AG20443 (cell line): ENCODE measurements at regions not wholly inside any gene's neighbourhood (a gene's known extent, or its start where the extent isn't known, plus 50 kb on each side); places are given as distances from the start of the nearest gene placed in this dataset.

Experiments used
- DNase-seq: peaks from one replicate; pipeline ENCODE4 v3.0.0; 2012; ENCODE audit warnings: low spot score, mixed read lengths

- DNase-seq: no peak
Observed at GRCh38 chr10:3691482-3691881, 93.5 kb downstream of the KLF6 start.

DNA sequence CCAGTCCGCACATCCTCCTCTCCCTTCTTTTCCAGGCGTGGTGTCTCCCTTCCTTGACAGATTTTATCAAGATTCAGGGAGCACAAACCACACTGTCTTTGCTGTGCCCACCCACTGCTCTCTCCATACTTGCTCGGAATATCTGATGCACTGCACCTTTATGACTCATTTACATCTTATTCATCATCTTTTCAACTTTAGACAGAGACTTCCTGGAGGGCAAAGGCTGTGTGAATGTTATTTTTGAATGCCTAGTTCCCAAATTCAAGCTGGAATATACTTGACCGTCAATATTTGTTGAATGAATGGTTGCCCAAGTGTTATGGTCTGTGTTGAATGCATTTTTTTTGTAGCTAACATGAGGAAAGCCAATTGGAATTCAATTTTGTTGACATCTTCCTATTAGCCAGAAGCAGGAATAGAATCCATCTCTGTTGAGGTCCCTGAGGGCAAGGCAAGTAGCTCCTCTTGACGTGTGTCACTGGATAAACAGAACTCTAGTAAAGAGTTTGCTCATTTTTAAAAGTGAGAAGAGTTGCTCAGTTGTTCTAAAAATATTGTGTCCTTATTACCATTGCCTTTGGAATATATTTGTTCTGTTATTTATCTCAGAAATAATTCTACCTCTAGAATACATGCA lies 95.0 kb downstream of the KLF6 start:
- no peak for DNase-seq

GRCh38 chr10:3687510-3688081 lies 97.4 kb downstream of the KLF6 start:
- DNase-seq: peak; percentile 42

GRCh38 chr10:3685384-3685783 lies 99.6 kb downstream of the KLF6 start:
- no peak for DNase-seq

GRCh38 chr10:3684891-3685290 lies 100.1 kb downstream of the KLF6 start:
- no peak for DNase-seq

DNA sequence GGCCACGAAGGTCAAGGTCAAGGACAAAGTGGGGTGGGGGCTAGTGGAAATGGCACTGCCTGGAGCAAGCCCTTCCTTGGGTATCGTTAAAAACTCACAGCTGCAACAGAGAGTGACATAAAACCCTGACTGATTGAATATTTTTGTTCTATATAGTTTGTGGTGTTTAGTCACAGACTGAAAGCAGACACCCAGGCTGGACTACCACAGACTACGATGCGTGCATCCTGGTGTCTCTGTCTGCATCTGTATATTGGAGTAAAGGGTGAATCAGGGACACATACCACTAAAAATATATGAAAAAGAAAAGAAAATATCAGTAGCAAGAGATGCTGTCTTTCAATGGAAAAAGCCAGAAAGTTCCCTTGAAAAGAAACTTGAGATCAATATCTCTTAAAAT lies 101.4 kb downstream of the KLF6 start:
- no peak for DNase-seq

DNA sequence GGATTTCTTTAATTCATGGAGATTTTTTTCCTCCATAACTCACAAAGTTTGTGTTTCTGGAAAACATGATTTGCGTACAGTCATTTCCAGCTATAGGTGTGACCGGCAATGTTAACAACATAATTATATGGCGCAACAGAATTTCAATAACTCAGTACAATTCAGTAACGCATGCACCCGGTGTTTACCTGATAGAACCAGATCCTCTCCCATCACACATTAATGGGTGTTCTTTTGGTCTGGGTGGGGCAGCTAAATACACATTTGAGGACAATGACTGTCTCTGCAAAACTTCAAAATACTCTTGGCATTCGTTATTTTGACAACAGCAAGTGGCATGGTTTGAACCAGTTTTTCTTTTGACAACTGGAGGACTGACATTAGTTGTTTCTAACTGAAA lies 102.3 kb downstream of the KLF6 start:
- no peak for DNase-seq

DNA sequence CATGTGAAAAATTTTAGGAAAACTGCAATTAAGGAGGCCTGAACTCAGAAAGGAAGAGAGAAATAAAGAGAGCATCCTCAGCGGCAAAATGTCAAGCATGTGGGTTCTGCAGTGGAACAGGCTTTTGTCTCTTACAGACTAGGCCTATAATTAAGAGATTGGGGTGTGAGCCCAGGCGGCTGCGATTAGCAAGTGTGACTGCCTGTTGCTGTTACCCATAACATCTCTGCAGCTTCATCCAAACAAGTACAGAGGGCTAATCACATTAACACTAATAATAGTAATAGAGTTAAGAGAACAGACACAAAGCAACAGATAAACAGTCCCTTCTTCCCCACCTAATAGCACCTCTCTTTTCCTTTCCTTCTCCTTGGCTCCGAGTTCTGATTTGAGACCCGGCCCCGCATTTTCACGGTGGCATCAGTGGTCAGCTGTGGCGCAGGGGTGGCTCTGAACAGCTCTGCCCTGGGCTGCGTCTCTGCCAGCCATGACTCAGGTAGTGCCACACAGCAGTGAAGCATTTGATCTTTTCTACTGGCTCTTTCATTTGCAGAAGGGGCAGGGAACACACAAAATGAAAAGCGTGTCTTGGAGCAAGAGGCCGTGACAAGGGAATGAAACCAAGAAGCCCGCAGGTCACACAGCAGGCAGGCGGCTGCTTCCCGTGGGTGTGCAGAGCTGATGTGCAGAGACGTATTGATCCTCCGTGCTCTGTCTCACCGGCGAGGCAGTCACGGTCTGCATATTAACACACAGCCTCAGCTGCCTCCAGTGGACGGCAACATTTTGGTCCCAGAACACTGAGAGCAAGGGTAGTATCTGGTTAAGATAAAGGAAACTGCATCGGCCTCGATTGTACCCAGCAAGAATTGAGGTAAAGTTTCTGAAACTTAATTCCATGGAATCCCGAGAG lies 103.1 kb downstream of the KLF6 start:
- DNase-seq: no peak

GRCh38 chr10:3679950-3680629 lies 104.9 kb downstream of the KLF6 start:
- DNase-seq: no peak

DNA sequence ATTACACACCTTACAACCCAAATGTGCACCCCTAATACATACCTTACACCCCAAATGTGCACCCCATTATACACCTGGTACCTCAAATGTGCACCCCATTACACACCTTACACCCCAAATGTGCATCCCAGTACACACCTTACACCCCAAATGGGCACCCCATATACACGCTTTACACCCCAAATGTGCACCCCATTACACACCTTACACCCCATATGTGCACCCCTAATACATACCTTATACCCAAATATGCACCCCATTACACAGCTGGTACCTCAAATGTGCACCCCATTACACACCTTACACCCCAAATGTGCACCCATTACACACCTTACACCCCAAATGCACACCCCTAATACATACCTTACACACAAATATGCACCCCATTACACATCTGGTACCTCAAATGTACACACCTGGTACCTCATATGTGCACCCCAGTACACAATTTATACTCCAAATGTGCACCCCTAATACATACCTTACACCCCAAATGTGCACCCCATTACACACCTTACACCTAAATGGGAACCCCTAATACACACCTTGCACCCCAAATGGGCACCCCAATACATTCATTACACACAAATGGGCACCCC lies 106.3 kb downstream of the KLF6 start:
- no peak for DNase-seq

DNA sequence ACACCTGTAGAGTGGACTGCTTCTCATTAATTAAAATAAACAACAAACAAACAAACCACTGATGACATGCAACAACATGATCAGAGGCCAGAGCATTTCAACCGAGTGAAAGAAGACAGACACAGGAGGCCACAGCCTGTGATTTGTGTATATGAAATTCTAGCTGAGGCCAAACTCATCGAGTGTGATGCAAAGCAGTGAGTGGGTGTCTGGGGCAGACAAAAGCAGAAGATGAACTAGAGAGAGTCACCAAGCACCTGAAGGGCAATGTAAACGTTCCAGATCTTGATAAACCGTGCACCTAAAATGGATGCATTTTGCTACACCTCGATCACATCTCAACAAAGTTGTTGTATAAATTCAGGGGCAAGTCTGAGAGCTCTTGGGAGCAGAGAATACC lies 108.4 kb downstream of the KLF6 start:
- DNase-seq: no peak

GRCh38 chr10:3672220-3672619 lies 112.8 kb downstream of the KLF6 start:
- DNase-seq: peak; percentile 33

DNA sequence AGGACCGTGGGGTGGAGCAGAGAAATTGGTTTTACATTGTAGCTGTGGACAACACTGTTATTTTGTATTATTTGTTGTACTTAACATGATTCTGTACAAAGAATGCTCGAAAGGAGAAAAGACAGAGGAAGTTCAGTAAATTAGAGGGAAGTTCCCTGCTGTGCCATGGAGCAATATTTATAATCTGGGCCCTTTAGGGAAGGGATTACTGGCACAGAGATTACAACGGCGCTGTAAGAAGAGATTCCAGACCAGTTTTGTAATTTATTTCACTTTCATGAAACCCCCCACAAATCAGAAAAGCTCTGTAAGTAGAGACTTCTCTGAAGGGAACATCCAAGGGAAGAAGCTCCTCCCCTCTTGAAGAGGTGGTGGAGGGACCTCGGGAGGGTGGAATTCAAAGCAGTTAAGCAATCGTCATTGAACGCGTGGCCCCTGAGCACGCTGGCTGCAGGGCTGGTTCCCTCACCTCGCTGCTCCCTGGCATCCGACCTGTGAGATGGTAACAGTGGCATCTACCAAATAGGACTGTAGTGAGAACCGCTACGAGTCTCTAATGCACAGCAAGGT lies 113.5 kb downstream of the KLF6 start:
- no peak for DNase-seq

DNA sequence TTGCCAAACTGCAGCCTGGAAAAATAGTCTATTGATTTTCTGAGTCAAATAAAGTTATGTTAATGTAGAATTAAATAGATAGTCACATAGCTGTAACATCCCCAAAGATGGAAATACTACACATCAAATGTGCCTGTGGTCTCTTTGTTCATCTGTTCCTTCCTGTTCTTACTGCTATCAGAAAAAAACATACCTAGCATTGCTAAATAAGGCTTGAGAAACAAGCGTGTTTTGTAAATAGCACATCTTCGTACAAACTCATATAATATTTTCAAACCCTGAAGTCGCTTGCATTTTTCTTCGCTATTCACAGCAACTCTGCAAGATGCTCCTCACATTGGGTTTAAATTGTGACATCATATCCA lies 116.1 kb downstream of the KLF6 start:
- DNase-seq: no peak

GRCh38 chr10:3668276-3668965 lies 116.6 kb downstream of the KLF6 start:
- no peak for DNase-seq

DNA sequence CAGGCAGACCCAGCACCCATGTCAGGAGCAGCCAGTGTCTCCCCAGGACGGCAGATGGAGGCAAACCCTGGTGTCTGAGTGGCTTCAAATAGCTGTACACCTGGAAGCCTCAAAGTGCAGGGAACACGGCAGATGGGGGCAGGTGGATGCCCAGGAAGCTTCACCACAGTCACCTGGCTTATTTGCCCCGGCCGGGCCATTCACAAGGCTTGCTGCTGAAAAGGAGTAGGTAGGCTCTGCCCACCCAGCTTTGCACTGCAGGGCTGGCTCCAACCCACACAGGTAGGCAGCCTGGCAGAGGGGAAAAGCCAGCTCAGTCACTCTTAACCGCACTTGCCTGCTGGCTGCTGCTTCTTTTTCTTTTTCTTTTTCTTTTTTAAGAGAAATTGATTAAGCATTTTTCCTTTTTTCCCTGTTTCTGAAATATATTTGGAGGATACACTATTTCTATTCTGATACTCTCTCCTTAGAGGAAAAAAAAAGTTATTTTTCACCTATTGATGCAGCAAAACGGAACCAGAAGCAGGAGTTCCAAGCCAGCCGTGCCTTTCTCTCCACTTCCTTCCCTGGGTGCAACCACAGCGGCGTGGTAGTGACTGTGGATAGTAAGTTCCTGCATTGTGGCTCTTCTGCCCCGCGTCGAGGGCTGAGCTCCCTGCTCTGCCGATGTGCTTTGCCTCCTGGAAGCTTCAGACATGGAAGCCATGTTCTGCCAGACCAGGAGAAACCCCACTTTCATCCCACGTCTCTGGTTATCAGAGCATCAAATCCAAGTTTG lies 118.3 kb downstream of the KLF6 start:
- no peak for DNase-seq

DNA sequence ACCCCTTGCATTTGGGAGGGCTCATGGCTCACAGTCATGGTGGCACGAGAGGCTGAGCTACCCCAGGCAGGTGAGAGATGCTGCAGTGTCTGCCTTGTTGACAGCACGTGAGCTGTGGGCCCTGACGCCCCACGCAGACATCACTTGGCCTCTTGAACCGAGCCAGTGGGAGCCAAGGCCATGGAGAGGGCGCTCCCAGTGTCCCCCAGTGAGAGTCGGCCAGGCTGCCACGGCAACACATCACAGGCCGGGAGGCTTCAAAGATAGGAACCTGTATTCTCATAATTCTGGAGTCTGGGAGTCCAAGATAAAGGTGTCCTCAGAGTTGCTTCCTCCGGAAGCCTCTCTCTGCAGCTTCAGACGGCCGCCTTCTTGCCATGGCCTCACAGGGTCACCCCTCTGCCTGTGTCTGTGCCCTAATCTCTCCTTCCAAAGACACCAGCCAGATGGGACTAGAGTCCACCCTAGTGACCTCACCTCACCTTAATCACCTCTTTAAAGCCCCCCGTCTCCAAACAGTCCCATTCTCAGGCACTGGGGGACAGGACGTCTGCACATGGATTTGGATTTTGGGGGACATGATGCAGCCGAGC lies 119.6 kb downstream of the KLF6 start:
- no peak for DNase-seq

- DNase-seq: no peak
Observed at GRCh38 chr10:3662775-3663174, 122.2 kb downstream of the KLF6 start.

DNA sequence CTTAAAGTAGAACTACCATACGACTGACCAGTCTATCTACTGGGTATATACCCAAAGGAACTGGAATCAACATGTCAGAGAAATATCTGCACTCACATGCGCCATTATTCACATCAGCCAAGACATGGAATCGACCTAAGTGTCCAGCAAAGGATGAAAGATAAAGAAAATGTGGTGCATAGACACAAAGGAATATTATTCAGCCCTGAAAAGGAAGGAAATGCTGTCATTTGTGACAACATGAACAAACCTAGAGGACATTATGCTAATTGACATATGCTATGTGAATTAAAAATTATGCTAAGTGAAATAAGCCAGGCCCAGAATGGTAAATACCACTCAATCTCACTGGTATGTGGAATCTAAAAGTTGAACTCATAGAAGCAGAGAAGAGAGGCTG lies 123.7 kb downstream of the KLF6 start:
- no peak for DNase-seq

DNA sequence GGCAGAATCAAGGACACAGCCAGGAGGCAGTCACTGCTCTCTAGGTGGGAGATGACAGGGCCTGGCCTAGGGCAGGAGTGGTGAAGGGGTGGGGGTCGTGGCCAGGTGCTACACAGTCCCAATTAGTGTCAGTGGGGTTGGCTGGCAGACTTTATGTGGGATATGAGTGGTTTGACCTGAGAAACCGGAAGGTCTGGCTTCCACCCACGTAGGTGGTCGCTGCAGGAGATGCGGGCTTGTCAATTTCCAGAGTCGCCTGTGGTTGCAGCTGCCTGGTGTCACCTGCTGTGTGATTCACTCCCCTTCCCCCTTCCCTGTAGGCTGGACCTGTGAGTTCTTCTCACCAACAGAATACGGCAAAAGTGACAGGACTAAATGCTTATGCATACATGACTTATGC lies 124.3 kb downstream of the KLF6 start:
- DNase-seq: no peak
